Chondrocyte (in vitro differentiated cells): ENCODE measurements at regions not wholly inside any gene's neighbourhood (a gene's known extent, or its start where the extent isn't known, plus 50 kb on each side); places are given as distances from the start of the nearest gene placed in this dataset.

ENCODE experiments used
- DNase-seq: peaks from one replicate; pipeline ENCODE4 v3.0.0; 2021; ENCODE audit warnings: mixed read lengths, low spot score
- H3K27ac Mint-ChIP-seq: one replicate; pipeline ENCODE4 v1.8.0; 2021; ENCODE audit warnings: mild to moderate bottlenecking, moderate library complexity, mixed read lengths; ENCODE audit not compliant: unreplicated experiment
- H3K27me3 Mint-ChIP-seq: 2 replicates; pipeline ENCODE4 v1.8.0; 2021; ENCODE audit warnings: low read depth, mixed read lengths
- H3K36me3 Mint-ChIP-seq: 2 replicates; pipeline ENCODE4 v1.8.0; 2021; ENCODE audit warnings: low read depth, mixed read lengths
- H3K4me1 Mint-ChIP-seq: 2 replicates; pipeline ENCODE4 v1.8.0; 2021; ENCODE audit warnings: low read depth, mild to moderate bottlenecking, mixed read lengths
- H3K4me3 Mint-ChIP-seq: one replicate; pipeline ENCODE4 v1.8.0; 2021; ENCODE audit warnings: mild to moderate bottlenecking, moderate library complexity, mixed read lengths; ENCODE audit not compliant: unreplicated experiment
- H3K9me3 Mint-ChIP-seq: 2 replicates; pipeline ENCODE4 v1.8.0; 2021; ENCODE audit warnings: low read depth, mixed read lengths
- TF ChIP-seq, protein P1 (sequence below): fragments of 200-600 bp; sonication (generic); IDR thresholded peaks from 2 replicates; pipeline ENCODE4 v1.5.0; 2021; ENCODE audit warnings: antibody characterized with exemption, mild to moderate bottlenecking, moderate library complexity

DNA sequence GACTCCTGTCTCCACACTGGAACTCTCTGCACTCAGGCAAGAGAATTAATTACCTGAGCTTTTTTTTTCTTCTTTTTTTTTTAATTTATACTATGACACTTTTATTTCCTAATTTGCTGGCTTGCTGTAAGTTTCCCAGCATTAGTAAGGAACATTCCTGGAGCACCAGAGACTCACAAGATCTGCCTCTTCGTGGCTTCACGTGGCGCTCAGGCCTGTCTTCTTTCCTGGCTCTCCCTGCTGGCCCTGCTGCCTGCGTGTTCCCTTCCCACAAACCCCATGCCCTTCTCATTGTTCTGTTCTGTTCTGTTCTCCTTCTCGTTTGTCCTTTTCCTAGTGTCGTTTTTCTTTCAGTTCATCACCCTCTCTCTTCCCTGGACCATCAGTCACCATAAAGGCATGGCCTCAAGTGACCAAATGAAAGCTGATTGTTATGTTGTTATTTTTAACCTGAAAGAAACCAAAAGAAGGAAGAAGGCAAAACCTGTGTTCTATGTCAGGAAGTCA is 591.6 kb upstream of the PFKP start:
- Mint-ChIP-seq H3K36me3 (peaks cover 4% of the 10 kb centered on the region), H3K9me3 (peaks cover 10% of the 10 kb centered on the region), H3K27me3 (peaks cover 3% of the 10 kb centered on the region), H3K27ac (no peak overlapping the region), H3K4me3 (no peak overlapping the region), H3K4me1 (peaks cover 20% of the 10 kb centered on the region)
- TF ChIP-seq, protein P1, sequence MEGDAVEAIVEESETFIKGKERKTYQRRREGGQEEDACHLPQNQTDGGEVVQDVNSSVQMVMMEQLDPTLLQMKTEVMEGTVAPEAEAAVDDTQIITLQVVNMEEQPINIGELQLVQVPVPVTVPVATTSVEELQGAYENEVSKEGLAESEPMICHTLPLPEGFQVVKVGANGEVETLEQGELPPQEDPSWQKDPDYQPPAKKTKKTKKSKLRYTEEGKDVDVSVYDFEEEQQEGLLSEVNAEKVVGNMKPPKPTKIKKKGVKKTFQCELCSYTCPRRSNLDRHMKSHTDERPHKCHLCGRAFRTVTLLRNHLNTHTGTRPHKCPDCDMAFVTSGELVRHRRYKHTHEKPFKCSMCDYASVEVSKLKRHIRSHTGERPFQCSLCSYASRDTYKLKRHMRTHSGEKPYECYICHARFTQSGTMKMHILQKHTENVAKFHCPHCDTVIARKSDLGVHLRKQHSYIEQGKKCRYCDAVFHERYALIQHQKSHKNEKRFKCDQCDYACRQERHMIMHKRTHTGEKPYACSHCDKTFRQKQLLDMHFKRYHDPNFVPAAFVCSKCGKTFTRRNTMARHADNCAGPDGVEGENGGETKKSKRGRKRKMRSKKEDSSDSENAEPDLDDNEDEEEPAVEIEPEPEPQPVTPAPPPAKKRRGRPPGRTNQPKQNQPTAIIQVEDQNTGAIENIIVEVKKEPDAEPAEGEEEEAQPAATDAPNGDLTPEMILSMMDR, result no peak
- no peak for DNase-seq

DNA sequence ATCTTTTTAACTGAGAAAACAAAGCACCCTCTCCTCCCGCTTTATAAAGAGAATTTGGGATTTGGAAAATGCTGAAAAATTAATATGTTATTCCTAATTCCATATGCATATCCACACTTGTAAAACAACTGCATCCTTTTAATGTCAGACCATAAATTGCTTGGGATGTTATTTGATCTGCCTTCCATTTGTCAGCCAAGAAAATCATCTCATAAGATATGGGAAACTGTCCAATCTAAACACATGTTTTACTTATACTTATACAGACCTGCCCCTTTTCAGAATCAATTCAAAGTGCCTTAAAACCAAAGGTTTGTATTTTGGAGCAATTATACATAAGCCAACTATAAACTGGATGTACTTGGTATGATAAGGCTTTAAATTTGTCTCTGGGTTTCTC is 595.5 kb upstream of the PFKP start:
- peaks cover 10% of the 10 kb centered on the region for H3K9me3 Mint-ChIP-seq
- H3K4me3 Mint-ChIP-seq, result no peak overlapping the region
- H3K27me3 Mint-ChIP-seq, result peaks cover 6% of the 10 kb centered on the region
- DNase-seq, result no peak
- TF ChIP-seq, protein P1, result no peak
- peaks cover 7% of the 10 kb centered on the region for H3K4me1 Mint-ChIP-seq
- peaks cover 4% of the 10 kb centered on the region for H3K36me3 Mint-ChIP-seq
- H3K27ac Mint-ChIP-seq, result no peak overlapping the region

DNA sequence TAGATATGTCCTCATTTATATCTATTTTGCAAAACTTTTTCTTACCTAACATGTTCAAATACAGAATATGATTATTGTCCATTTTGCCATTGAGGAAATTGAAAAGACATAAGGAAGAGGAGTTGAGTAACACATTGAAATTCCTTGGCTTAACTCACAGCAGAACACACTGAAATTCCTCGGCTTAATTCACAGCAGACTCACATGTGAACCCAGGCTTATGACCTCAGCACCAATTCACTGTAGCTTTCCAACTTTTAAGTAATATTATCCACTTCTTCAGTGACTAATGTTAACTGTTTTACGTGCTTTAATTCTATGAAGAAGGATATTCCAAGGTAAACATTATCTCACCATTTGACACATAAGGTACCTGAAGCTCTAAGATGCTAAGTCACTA is 597.5 kb upstream of the PFKP start:
- Mint-ChIP-seq H3K27me3 (peaks cover 4% of the 10 kb centered on the region), H3K36me3 (peaks cover 2% of the 10 kb centered on the region), H3K27ac (no peak overlapping the region), H3K9me3 (peaks cover 23% of the 10 kb centered on the region), H3K4me1 (peaks cover 7% of the 10 kb centered on the region), H3K4me3 (no peak overlapping the region)
- TF ChIP-seq, protein P1, result no peak
- DNase-seq, result no peak

DNA sequence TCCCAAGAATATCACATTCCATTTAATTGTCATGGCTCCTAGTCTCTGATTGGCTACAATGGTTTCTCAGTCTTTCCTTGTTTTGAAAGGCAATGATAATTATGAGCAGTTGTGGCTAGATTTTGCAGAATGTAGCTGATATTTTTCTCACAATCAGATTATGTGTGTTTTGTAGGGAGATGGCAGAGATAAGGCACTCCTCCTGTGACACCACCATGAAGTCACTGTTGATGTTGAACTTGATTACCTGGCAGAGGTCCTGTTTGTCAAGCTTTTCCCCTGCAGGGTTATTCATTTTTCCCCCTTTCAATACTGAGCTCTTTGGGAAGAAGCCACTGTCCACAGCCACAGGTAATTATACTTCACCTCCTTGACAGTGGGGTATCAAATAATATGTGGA is 602.9 kb upstream of the PFKP start:
- H3K4me3 Mint-ChIP-seq, result no peak overlapping the region
- TF ChIP-seq, protein P1, result no peak
- peaks cover 30% of the 10 kb centered on the region for H3K9me3 Mint-ChIP-seq
- no peak for DNase-seq
- peaks cover 4% of the 10 kb centered on the region for H3K27me3 Mint-ChIP-seq
- H3K36me3 Mint-ChIP-seq, result peaks cover 3% of the 10 kb centered on the region
- no peak overlapping the region for H3K27ac Mint-ChIP-seq
- no peaks in the 10 kb centered on the region for H3K4me1 Mint-ChIP-seq

DNA sequence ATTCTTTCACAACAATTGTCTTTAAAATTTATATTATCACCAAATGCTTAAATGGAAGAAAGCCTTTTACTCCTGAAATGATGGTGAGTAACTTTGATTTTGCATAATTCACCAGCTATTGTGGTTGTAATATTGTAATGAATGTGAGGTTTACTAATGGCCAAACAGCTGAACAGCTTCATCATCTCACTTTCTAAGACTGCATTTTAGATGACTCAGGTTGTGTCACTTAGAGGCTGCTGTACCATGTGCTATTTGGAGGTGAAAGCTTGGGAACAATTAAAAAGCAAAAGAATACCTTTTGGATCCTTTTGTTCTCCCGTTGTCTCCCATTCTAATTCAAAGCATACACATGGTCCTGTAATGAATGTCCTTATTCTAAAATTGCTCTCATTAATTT is 604.0 kb upstream of the PFKP start:
- H3K27ac Mint-ChIP-seq, result no peak overlapping the region
- TF ChIP-seq, protein P1, result no peak
- DNase-seq, result no peak
- peaks cover 38% of the 10 kb centered on the region for H3K9me3 Mint-ChIP-seq
- peaks cover 3% of the 10 kb centered on the region for H3K27me3 Mint-ChIP-seq
- peaks cover 4% of the 10 kb centered on the region for H3K36me3 Mint-ChIP-seq
- no peaks in the 10 kb centered on the region for H3K4me1 Mint-ChIP-seq
- H3K4me3 Mint-ChIP-seq, result no peak overlapping the region
